A549 (cell line): ENCODE measurements at regions not wholly inside any gene's neighbourhood (a gene's known extent, or its start where the extent isn't known, plus 50 kb on each side); places are given as distances from the start of the nearest gene placed in this dataset.

Experiments used
- ATAC-seq, 2 experiments: fragments of 200-7000 bp in 1 of 2; fragments of >200 bp in 1 of 2; cut with Nextera tagmentation in 1 of 2; cut with Tn5 transposase in 1 of 2; 3 replicates each; pipeline versions ENCODE4 v1.8.0 to v1.9.1; 2018 to 2020; ENCODE audit warnings: mild to moderate bottlenecking in 1 of 2, moderate library complexity in 1 of 2
- CTCF ChIA-PET: fragments of 300-600 bp; sonication (Branson Sonifier 250); formaldehyde crosslinking; extraction: SDS; loops from one replicate; lab custom pipeline; 2021; ENCODE audit warnings: antibody characterized with exemption, inconsistent platforms; lab: Yijun Ruan, JAX
- POLR2A ChIA-PET: fragments of 350-600 bp; formaldehyde crosslinking; extraction: SDS; loops from one replicate; lab custom pipeline; 2021; ENCODE audit warnings: antibody characterized with exemption, inconsistent platforms; lab: Yijun Ruan, JAX
- DNase-seq, 2 experiments: peaks; one replicate each; pipeline versions ENCODE4 v3.0.0 to v3.0.0-alpha.2; 2011 to 2016; ENCODE audit warnings: low read depth in 1 of 2, low spot score in 1 of 2
- FAIRE-seq: peaks from 2 replicates; lab custom pipeline; 2011; peaks lifted over from hg19 to GRCh38; lab: Jason Lieb, UNC
- H3K27ac ChIP-seq, 2 experiments: fragments of >200 bp; sonication (Bioruptor Twin); formaldehyde crosslinking; 3 replicates each; pipeline ENCODE4 v1.5.1; 2016 to 2017
- H3K4me1 ChIP-seq: fragments of >200 bp; sonication (Bioruptor Twin); formaldehyde crosslinking; 3 replicates; pipeline ENCODE4 v1.6.1; 2016
- H3K4me2 ChIP-seq: fragments of >200 bp; sonication (Bioruptor Twin); formaldehyde crosslinking; 3 replicates; pipeline ENCODE4 v1.6.1; 2016
- H3K4me3 ChIP-seq: fragments of >200 bp; sonication (Bioruptor Twin); formaldehyde crosslinking; 3 replicates; pipeline ENCODE4 v1.5.1; 2016
- H3K9me3 ChIP-seq: fragments of >200 bp; sonication (Bioruptor Twin); formaldehyde crosslinking; 3 replicates; pipeline ENCODE4 v1.6.1; 2016
- CBX8 ChIP-seq: fragments of 200-600 bp; sonication (generic); IDR thresholded peaks from 2 replicates; pipeline ENCODE4 v1.6.1; 2016
- CEBPB ChIP-seq, 2 experiments: fragments of >200 bp in 1 of 2; sonication (Bioruptor Twin) in 1 of 2; formaldehyde crosslinking in 1 of 2; IDR thresholded peaks; 2 replicates each; pipeline ENCODE4 v1.6.1; 2012 to 2016
- CHD2 ChIP-seq: fragments of 150-350 bp; IDR thresholded peaks from 2 replicates; pipeline ENCODE4 v1.6.1; 2014; ENCODE audit warnings: low read length; ENCODE audit not compliant: partially characterized antibody
- CHD4 ChIP-seq: fragments of 200-600 bp; sonication (generic); IDR thresholded peaks from 2 replicates; pipeline ENCODE4 v1.6.1; 2016; ENCODE audit warnings: antibody characterized with exemption, mild to moderate bottlenecking, borderline replicate concordance
- EHF ChIP-seq: fragments of 250-450 bp; sonication (Bioruptor Pico); IDR thresholded peaks from 2 replicates; pipeline ENCODE4 v1.5.0; 2020; ENCODE audit warnings: mild to moderate bottlenecking
- EHMT2 ChIP-seq: fragments of 200-600 bp; sonication (generic); IDR thresholded peaks from 2 replicates; pipeline ENCODE4 v1.6.1; 2016; ENCODE audit warnings: antibody characterized with exemption, low read depth, mild to moderate bottlenecking, moderate library complexity
- ELK1 ChIP-seq: fragments of 150-350 bp; IDR thresholded peaks from 2 replicates; pipeline ENCODE4 v1.6.1; 2014; ENCODE audit warnings: low read depth, mild to moderate bottlenecking, low read length
- FOSB ChIP-seq: fragments of 250-450 bp; sonication (Bioruptor Pico); IDR thresholded peaks from 2 replicates; pipeline ENCODE4 v1.5.0; 2020; ENCODE audit warnings: mild to moderate bottlenecking, moderate library complexity
- HEYL ChIP-seq: fragments of 250-450 bp; sonication (Bioruptor Pico); IDR thresholded peaks from 2 replicates; pipeline ENCODE4 v1.8.0; 2021; ENCODE audit warnings: mild to moderate bottlenecking, moderate library complexity
- HOXA7 ChIP-seq: fragments of 250-450 bp; sonication (Bioruptor Pico); IDR thresholded peaks from 2 replicates; pipeline ENCODE4 v1.5.0; 2020; ENCODE audit warnings: mild to moderate bottlenecking, moderate library complexity
- HOXB13 ChIP-seq: fragments of 250-450 bp; sonication (Bioruptor Pico); IDR thresholded peaks from 2 replicates; pipeline ENCODE4 v1.5.0; 2020; ENCODE audit warnings: low read depth, mild to moderate bottlenecking, moderate library complexity
- HOXB5 ChIP-seq: fragments of 250-450 bp; sonication (Bioruptor Pico); IDR thresholded peaks from 2 replicates; pipeline ENCODE4 v1.5.0; 2020; ENCODE audit warnings: mild to moderate bottlenecking, moderate library complexity
- KDM1A ChIP-seq: fragments of 200-600 bp; sonication (generic); IDR thresholded peaks from 2 replicates; pipeline ENCODE4 v1.6.1; 2016; ENCODE audit warnings: low read depth, mild to moderate bottlenecking
- MYC ChIP-seq: IDR thresholded peaks from 2 replicates; pipeline ENCODE4 v1.6.1; 2012; ENCODE audit warnings: mild to moderate bottlenecking, inconsistent platforms, low read length, improper control_type of control experiment, borderline replicate concordance
- NFE2L2 ChIP-seq: fragments of 150-350 bp; conservative IDR thresholded peaks from 2 replicates; pipeline ENCODE4 v1.6.1; 2014; ENCODE audit warnings: low read length
- NR3C1 ChIP-seq: fragments of >200 bp; sonication (Bioruptor Twin); formaldehyde crosslinking; IDR thresholded peaks from 3 replicates; pipeline ENCODE4 v1.6.1; 2017
- PHF8 ChIP-seq: fragments of 200-600 bp; sonication (generic); IDR thresholded peaks from 2 replicates; pipeline ENCODE4 v1.6.1; 2016; ENCODE audit warnings: low read depth, mild to moderate bottlenecking, antibody characterized with exemption, moderate library complexity, borderline replicate concordance
- POLR2AphosphoS2 ChIP-seq: conservative IDR thresholded peaks from 2 replicates; pipeline ENCODE4 v1.6.1; 2012; ENCODE audit warnings: low read length, improper control_type of control experiment, inconsistent platforms
- RAD21 ChIP-seq, 2 experiments: fragments of >200 bp in 1 of 2; sonication (Bioruptor Twin) in 1 of 2; formaldehyde crosslinking in 1 of 2; IDR thresholded peaks in 1 of 2; conservative IDR thresholded peaks in 1 of 2; 2 replicates in 1 of 2; 3 replicates in 1 of 2; pipeline ENCODE4 v1.6.1; 2012 to 2018; ENCODE audit warnings: inconsistent platforms in 1 of 2
- RARB ChIP-seq: fragments of 250-450 bp; sonication (Bioruptor Pico); IDR thresholded peaks from 2 replicates; pipeline ENCODE4 v1.8.0; 2021; ENCODE audit warnings: mild to moderate bottlenecking, moderate library complexity
- RCOR1 ChIP-seq: fragments of 150-350 bp; IDR thresholded peaks from 2 replicates; pipeline ENCODE4 v1.6.1; 2014; ENCODE audit warnings: antibody characterized with exemption, low read length, low read depth
- REST ChIP-seq: fragments of 200-600 bp; sonication (generic); IDR thresholded peaks from 2 replicates; pipeline ENCODE4 v1.6.1; 2016; ENCODE audit warnings: antibody characterized with exemption, mild to moderate bottlenecking, moderate library complexity
- RFX5 ChIP-seq: fragments of 450-650 bp; IDR thresholded peaks from 2 replicates; pipeline ENCODE4 v1.7.1; 2014; ENCODE audit warnings: antibody characterized with exemption, mild to moderate bottlenecking, moderate library complexity
- RNF2 ChIP-seq: fragments of 200-600 bp; sonication (generic); IDR thresholded peaks from 2 replicates; pipeline ENCODE4 v1.6.1; 2016; ENCODE audit warnings: low read depth, mild to moderate bottlenecking, antibody characterized with exemption, moderate library complexity, borderline replicate concordance
- SMC3 ChIP-seq: fragments of >200 bp; sonication (Bioruptor Twin); formaldehyde crosslinking; IDR thresholded peaks from 3 replicates; pipeline ENCODE4 v1.6.1; 2018; ENCODE audit warnings: inconsistent platforms
- SREBF2 ChIP-seq: fragments of 450-650 bp; IDR thresholded peaks from 2 replicates; pipeline ENCODE4 v1.6.1; 2014; ENCODE audit warnings: mild to moderate bottlenecking, moderate library complexity
- ZFP36 ChIP-seq: fragments of 450-650 bp; IDR thresholded peaks from 2 replicates; pipeline ENCODE4 v1.6.1; 2014; ENCODE audit warnings: borderline replicate concordance; ENCODE audit not compliant: partially characterized antibody
- ZNF302 ChIP-seq: fragments of 250-450 bp; sonication (Bioruptor Pico); IDR thresholded peaks from 2 replicates; pipeline ENCODE4 v1.9.0; 2021; ENCODE audit warnings: inconsistent platforms, mild to moderate bottlenecking, moderate library complexity
- ZSCAN20 ChIP-seq: fragments of 250-450 bp; sonication (Bioruptor Pico); IDR thresholded peaks from 2 replicates; pipeline ENCODE4 v1.8.0; 2022; ENCODE audit warnings: mild to moderate bottlenecking, moderate library complexity
- WGBS: methylation state at CpG from one replicate; pipeline ENCODE4 v1.1.6; 2017; ENCODE audit errors: missing lambda C conversion rate; 5-methylcytosine and 5-hydroxymethylcytosine counted together
- TF ChIP-seq, protein P1 (sequence below): IDR thresholded peaks from 2 replicates; pipeline ENCODE4 v1.6.1; 2012
- TF ChIP-seq, protein P2 (sequence below): fragments of >200 bp; sonication (Bioruptor Twin); formaldehyde crosslinking; IDR thresholded peaks from 2 replicates; pipeline ENCODE4 v1.6.1; 2016

- Histone ChIP-seq H3K4me3 (no peak overlapping the region), H3K9me3 (no peaks in the 10 kb centered on the region), H3K4me2 (no peak overlapping the region), H3K27ac (no peak overlapping the region), H3K4me1 (no peaks in the 10 kb centered on the region)
- POLR2A ChIA-PET = no interaction called here
- DNase-seq (no peak), ATAC-seq (no peak), FAIRE-seq (no peak)
- CTCF ChIA-PET = interaction anchor here (1.4 kb wide), 1 partner anchor 32 kb away, joined by 5 read pairs; no protein-coding TSS in a partner anchor
- TF ChIP-seq POLR2AphosphoS2 = no peak
- TF ChIP-seq ZFP36 = no peak
- no peak for TF ChIP-seq RFX5
- TF ChIP-seq KDM1A = no peak
- TF ChIP-seq RNF2 = no peak
- no peak for TF ChIP-seq EHF (CRISPR knock-in tag)
- TF ChIP-seq EHMT2 = no peak
- no peak for TF ChIP-seq HOXA7
- TF ChIP-seq PHF8 = no peak
- no peak for TF ChIP-seq SREBF2
- TF ChIP-seq CBX8 = no peak
- WGBS = 78% methylated on average over 4 of the region's 4 CpGs
These were observed 146.3 kb downstream of the TM9SF2 start for GRCh38 chr13:99647596-99647985.

- no peak for DNase-seq
- TF ChIP-seq HEYL (CRISPR knock-in tag) (no peak), NR3C1 (no peak), SREBF2 (no peak), CHD2 (no peak), RAD21 (conservative IDR thresholded peaks at IDR 0.05 in 1 of 2, IDR thresholded peaks at IDR 0.05 in 1 of 2) (no peak), MYC (no peak), PHF8 (no peak), EHF (CRISPR knock-in tag) (no peak), HOXB5 (CRISPR knock-in tag) (no peak), RARB (CRISPR knock-in tag) (no peak), NFE2L2 (no peak), ZSCAN20 (CRISPR knock-in tag) (no peak), ZNF302 (CRISPR knock-in tag) (no peak), CHD4 (no peak), RCOR1 (no peak), RNF2 (no peak)
- TF ChIP-seq, protein P1, sequence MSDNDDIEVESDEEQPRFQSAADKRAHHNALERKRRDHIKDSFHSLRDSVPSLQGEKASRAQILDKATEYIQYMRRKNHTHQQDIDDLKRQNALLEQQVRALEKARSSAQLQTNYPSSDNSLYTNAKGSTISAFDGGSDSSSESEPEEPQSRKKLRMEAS = no peak
- no peak for FAIRE-seq
- WGBS = 82% methylated on average over 5 of the region's 8 CpGs
- ChIA-PET POLR2A (interaction anchor here (0.7 kb wide), 1 partner anchor 1024 kb away, joined by 4 read pairs; no protein-coding TSS in a partner anchor), CTCF (interaction anchor here (1.4 kb wide), 1 partner anchor 31 kb away, joined by 5 read pairs; no protein-coding TSS in a partner anchor)
- Histone ChIP-seq H3K4me3 (no peak overlapping the region), H3K4me2 (no peak overlapping the region), H3K27ac (no peak overlapping the region), H3K9me3 (no peaks in the 10 kb centered on the region), H3K4me1 (no peaks in the 10 kb centered on the region)
- ATAC-seq = no peak
These were observed 145.8 kb downstream of the TM9SF2 start for GRCh38 chr13:99646866-99647595.

GRCh38 chr13:99642841-99643240, 141.6 kb downstream of the TM9SF2 start:
- no peak for ATAC-seq
- CTCF ChIA-PET = interaction anchor here (1.7 kb wide), 1 partner anchor 14 kb away, joined by 5 read pairs; no protein-coding TSS in a partner anchor
- POLR2A ChIA-PET = no interaction called here
- TF ChIP-seq PHF8 (no peak), FOSB (no peak), REST (no peak), SREBF2 (no peak), POLR2AphosphoS2 (no peak), HOXB13 (no peak), CEBPB (IDR thresholded peaks at IDR 0.05) (no peak), RFX5 (no peak), ELK1 (no peak), SMC3 (no peak)
- TF ChIP-seq, protein P2, sequence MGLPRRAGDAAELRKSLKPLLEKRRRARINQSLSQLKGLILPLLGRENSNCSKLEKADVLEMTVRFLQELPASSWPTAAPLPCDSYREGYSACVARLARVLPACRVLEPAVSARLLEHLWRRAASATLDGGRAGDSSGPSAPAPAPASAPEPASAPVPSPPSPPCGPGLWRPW = no peak

More at GRCh38 chr13:99642841-99643240, 141.6 kb downstream of the TM9SF2 start:
- DNase-seq (no peak), FAIRE-seq (no peak)
- H3K9me3 ChIP-seq = no peaks in the 10 kb centered on the region
- no peak overlapping the region for H3K4me3 ChIP-seq
- 94% methylated on average over 2 of the region's 3 CpGs for WGBS
- H3K27ac ChIP-seq = no peak overlapping the region
- H3K4me1 ChIP-seq = no peaks in the 10 kb centered on the region
- no peak overlapping the region for H3K4me2 ChIP-seq
